ENCODE measurements at regions not wholly inside any gene's neighbourhood (a gene's known extent, or its start where the extent isn't known, plus 50 kb on each side); places are given as distances from the start of the nearest gene placed in this dataset.
"Not testable (repeated sequence)": the region's sequence is repeated elsewhere in the genome, so short reads cannot be mapped to it uniquely, and the experiment has no call there.

- H3K4me1 ChIP-seq (ENCODE audit: control insufficient read depth, insufficient read depth, low read length); H2BK5ac ChIP-seq (ENCODE audit: low read depth, low read length, poor library complexity, severe bottlenecking); H4K20me1 ChIP-seq (ENCODE audit: insufficient read depth, low read length); in situ Hi-C loops (cut with MboI; ENCODE audit: low sequenced_read_pairs); H2BK120ac ChIP-seq (ENCODE audit: low read depth, low read length); H3K27ac ChIP-seq (ENCODE audit: insufficient read depth, low read length); H3K14ac ChIP-seq (replicated peaks; ENCODE audit: low read depth, low read length); H2BK15ac ChIP-seq (ENCODE audit: low read depth, low read length); BruUV-seq (replicated peaks); dilution Hi-C loops (cut with HindIII; ENCODE audit: low sequenced_read_pairs, unreplicated experiment); H3K4me3 ChIP-seq (ENCODE audit: insufficient read depth, low read depth, low read length); H4K91ac ChIP-seq (ENCODE audit: insufficient read depth, low read depth, low read length); H4K5ac ChIP-seq (ENCODE audit: low read depth, low read length); ATAC-seq (ENCODE audit: low read depth); H3K9me1 ChIP-seq (ENCODE audit: insufficient read depth, low read length); H2AK9ac ChIP-seq (replicated peaks; ENCODE audit: low read depth, low read length, poor library complexity); H2AK5ac ChIP-seq (ENCODE audit: low read depth, low read length); H3K36me3 ChIP-seq (ENCODE audit: control insufficient read depth, insufficient read depth, low read length); H3K23ac ChIP-seq (ENCODE audit: low read depth, low read length); H3K4ac ChIP-seq (ENCODE audit: low read depth, low read length); DNase-seq; H3K9ac ChIP-seq (ENCODE audit: low read depth, low read length); CTCF ChIA-PET; H3K4me2 ChIP-seq (ENCODE audit: low read depth, low read length); H2AFZ ChIP-seq (replicated peaks; ENCODE audit: low read length, poor library complexity); H3K27me3 ChIP-seq (ENCODE audit: control insufficient read depth, insufficient read depth, low read length); H3K56ac ChIP-seq (ENCODE audit: extremely low read depth, insufficient read depth, low read length); H3K79me1 ChIP-seq (ENCODE audit: low read depth in 1 of 2, low read length in 2 of 2); H4K8ac ChIP-seq (ENCODE audit: low read depth in 2 of 2, low read length in 2 of 2); H3K18ac ChIP-seq (ENCODE audit: low read depth, low read length); intact Hi-C loops (cut with micrococcal nuclease); H2BK20ac ChIP-seq (ENCODE audit: low read depth, low read length): not testable (repeated sequence)
- WGBS, 2 experiments (ENCODE audit: extremely low coverage in 2 of 2, insufficient read length in 1 of 2), result 80% methylated on average over 2 of the region's 5 CpGs; no CpG with 5 or more reads in 1 of the 2 experiments
- peaks cover 13% of the 10 kb centered on the region for H3K9me3 ChIP-seq (ENCODE audit: control insufficient read depth, insufficient read depth, low read length)
- POLR2A ChIA-PET (ENCODE audit: unreplicated experiment), result interaction anchor here (0.7 kb wide), 1 partner anchor 136 kb away, joined by 9 read pairs; no protein-coding TSS in a partner anchor
These were observed 166.0 kb upstream of the AUTS2 start for GRCh38 chr7:69432276-69432675.

Measured in IMR-90 (cell line).